Activated CD4-positive, alpha-beta T cell treated with anti-CD3 and anti-CD28 coated beads, Interleukin-2, amount 50 U/mL, for 16 hours (primary cell): ENCODE measurements at regions not wholly inside any gene's neighbourhood (a gene's known extent, or its start where the extent isn't known, plus 50 kb on each side); places are given as distances from the start of the nearest gene placed in this dataset.
"Not testable (repeated sequence)": the region's sequence is repeated elsewhere in the genome, so short reads cannot be mapped to it uniquely, and the experiment has no call there.

Source experiments
- DNase-seq: peaks from one replicate; pipeline ENCODE4 v3.0.0-alpha.2; 2020

- DNase-seq, result no peak
Measured at GRCh38 chr9:21533597-21533996, 51.5 kb upstream of the IFNE start.

- no peak for DNase-seq
Measured at GRCh38 chr9:21535396-21535795, 53.3 kb upstream of the IFNE start.

DNA sequence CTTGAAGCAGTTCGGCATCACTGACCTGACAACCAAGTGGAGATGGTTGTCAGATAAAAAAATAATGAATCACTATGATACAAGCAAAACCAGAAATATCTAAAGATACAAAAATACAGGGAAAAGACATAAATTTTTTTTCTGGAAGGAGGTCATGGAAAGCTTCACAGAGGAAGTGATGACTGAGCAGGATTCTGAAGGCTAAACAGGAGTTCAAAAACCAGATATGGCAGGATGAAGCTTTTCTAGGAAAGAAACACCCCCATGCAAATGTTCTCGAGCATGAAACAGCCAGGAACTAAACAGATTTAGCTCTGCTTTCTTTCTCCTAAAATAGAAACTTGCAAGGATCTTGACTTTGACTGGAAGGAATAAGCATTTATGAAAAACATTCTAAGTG, 60.7 kb upstream of the IFNE start:
- no peak for DNase-seq

DNA sequence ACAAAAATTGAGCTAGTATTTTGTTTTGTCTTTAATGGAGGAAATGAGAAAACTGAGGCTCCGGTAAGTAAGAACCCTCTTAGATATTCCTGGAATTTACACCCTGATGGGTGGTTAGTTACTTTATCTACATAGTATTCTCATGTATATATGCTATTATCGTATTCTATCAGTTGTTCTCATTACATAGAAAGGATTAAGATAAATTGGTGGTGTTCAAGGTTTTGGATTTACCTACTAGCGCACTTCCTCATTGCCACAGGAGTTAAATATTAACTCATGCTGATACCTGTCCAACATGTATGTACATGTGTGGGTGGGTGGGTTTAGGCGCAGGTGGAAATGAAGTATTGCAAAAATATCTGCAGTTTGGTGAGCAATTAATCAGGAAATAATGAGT, 61.1 kb upstream of the IFNE start:
- DNase-seq, result no peak

DNA sequence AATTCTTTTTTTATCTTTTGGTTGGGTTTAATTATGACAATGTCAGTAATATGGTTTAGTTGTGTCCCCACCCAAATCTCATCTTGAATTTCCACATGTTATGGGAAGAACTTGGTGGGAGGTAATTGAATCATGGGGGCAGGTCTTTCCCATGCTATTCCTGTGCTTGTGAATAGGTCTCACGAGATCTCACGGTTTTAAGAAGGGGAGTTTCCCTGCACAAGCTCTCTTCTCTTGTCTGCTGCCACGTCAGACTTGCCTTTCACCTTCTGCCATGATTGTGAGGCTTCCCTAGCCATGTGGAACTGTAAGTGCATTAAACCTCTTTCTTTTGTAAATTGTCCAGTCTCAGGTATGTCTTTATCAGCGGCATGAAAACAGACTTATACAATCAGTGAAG, 61.7 kb upstream of the IFNE start:
- DNase-seq, result not testable (repeated sequence)

- no peak for DNase-seq
Measured at GRCh38 chr9:21546949-21547348, 64.8 kb upstream of the IFNE start.

GRCh38 chr9:21549251-21549765, 67.2 kb upstream of the IFNE start:
- no peak for DNase-seq

GRCh38 chr9:21549890-21550289, 67.8 kb upstream of the IFNE start:
- no peak for DNase-seq

DNA sequence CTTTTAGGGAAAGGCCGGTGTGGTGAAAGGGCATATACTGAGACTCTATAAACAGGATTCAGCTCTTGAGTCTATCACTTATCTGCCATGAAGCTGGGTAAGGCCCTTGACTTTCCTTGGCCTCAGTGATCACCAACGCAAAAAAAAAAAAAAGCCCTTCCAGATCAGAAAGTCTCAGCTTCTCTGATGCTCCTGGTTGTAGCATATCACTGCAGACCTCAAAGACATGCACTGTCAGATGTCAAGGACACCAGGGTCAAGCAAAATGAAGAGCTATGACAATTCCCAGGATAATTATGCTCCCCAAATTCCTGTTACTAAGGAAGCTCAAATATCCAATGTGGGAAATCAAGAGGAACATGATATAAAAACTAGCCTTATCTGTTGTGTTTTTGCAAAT, 68.3 kb upstream of the IFNE start:
- DNase-seq, result no peak

- DNase-seq, result no peak
Measured at GRCh38 chr9:21551401-21551800, 69.3 kb upstream of the IFNE start.

GRCh38 chr9:21552244-21553170, 70.4 kb upstream of the IFNE start:
- DNase-seq, result no peak

DNA sequence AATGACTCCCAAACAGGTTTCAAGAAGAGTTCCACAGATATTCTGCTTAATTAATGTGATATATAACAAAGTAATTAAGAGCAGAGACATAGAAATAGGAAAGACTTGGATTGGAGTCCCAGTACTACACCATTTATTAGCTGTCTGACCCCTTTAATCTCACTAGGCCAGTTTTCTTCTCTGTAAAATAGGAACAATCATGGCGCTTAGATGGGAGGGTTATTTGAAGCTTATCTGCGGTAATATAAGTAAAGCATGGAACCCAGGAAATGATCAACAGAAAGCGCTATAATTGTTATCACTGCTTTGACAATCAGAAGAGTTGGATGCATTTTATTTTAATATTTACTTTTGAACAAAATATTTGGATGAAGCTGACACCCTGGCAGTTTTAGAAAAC, 71.3 kb upstream of the IFNE start:
- no peak for DNase-seq

DNA sequence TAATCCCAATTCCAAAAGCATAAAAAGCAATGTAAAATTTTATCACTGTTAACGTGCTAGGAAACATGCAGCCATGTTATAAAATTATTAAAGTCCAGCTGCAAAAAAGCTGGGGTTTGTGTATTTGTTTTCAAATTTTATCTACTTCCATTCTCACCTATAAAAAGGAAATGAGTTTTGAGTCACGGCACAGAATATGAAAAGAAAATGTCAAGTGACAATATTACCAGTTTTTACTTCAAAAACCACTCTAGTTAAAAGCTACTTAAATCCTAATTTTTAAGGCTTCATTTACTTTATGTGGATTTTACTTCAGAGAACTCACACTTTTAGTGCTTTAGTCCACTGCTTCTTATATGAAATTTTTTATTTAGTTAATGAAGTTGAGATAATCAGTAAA, 72.7 kb upstream of the IFNE start:
- DNase-seq, result no peak

GRCh38 chr9:21555911-21556310, 73.8 kb upstream of the IFNE start:
- no peak for DNase-seq

GRCh38 chr9:21556581-21557427, 74.7 kb upstream of the IFNE start:
- DNase-seq, result no peak

DNA sequence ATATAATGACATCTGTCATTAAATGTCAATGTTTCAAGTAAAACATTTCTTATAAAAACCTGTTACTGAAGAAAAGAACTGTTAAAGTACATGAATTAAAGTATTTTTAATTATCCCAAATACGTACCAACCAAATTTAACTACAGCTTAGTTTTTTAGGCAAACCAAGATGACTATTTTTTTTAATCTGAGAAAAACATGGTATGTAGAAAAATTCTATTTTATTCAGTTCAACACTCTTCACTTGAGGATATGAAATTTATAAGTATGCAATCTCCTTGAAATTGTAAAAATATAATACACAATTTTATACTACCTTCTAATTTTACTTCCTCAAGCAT, 75.3 kb upstream of the IFNE start:
- DNase-seq, result no peak

DNA sequence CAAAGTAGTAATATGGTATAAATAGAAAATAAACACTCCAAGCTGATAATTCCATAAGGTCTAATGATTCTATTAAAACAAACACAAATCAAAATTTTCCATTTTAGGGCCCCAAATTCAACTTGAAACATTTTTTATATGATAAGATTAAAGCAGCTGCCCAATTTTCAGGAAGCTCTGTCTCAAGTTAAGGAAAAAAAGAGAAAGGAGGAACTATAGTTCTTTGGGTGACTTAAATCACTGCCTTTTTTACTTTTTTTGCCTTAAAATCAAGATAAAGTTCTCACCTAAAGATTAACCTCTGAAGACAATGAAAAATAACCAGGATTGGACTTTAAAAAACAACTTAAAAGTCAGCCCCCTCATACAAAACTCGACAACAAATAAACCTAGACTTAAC, 76.0 kb upstream of the IFNE start:
- DNase-seq, result no peak

DNA sequence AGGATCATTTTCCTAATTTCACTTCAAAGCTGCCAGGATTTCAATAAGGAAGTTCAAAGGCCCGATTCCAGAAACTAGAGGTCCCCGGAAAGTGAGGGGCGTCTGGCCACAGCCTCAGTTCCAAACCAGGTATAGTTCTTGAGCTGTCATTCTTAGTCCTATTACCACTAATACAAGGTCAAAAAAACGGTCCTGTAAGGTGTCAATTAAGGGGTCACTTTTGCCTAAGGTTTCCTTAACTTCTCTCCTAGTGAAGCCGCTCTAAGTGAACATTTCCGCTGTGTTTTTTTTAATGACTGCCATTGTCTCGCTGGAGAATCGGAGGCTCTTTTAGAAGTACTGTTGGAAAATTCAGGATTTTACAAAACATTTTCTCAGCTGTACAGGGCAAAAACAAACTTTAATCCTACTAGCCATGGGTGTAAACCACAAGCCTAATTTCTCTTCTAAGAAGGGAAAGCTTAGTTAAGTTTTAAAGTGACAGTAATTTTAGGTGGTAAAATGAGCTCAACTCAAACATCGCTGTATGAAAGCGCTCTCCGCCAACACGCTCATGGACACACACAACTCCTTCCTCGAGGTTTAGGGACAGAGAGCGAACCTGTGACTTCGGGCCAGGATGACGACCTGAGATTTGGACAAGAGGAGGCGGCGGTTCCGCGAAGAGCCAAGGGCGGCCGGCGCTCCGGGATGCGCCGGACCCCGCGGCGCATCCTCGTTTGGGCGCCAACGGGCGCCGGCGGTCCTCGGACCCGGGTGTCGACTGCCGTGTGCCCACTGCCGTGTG, 76.7 kb upstream of the IFNE start:
- no peak for DNase-seq

GRCh38 chr9:21559402-21560280, 77.5 kb upstream of the IFNE start:
- DNase-seq, result peak; percentile 22

- no peak for DNase-seq
Measured at GRCh38 chr9:21560281-21560745, 78.2 kb upstream of the IFNE start.

GRCh38 chr9:21561502-21561901, 79.4 kb upstream of the IFNE start:
- no peak for DNase-seq

GRCh38 chr9:21564175-21564574, 82.1 kb upstream of the IFNE start:
- no peak for DNase-seq
